ENCODE measurements at regions not wholly inside any gene's neighbourhood (a gene's known extent, or its start where the extent isn't known, plus 50 kb on each side); places are given as distances from the start of the nearest gene placed in this dataset.
"Not testable (repeated sequence)": the region's sequence is repeated elsewhere in the genome, so short reads cannot be mapped to it uniquely, and the experiment has no call there.

- no peak for ATAC-seq
Measured at GRCh38 chr6:5896476-5897200, 110.1 kb downstream of the NRN1 start.

GRCh38 chr6:5894357-5894756 lies 112.4 kb downstream of the NRN1 start:
- no peak for ATAC-seq

GRCh38 chr6:5893295-5893694 lies 113.4 kb downstream of the NRN1 start:
- ATAC-seq, result no peak

- ATAC-seq, result no peak
Measured at GRCh38 chr6:5892669-5893068, 114.1 kb downstream of the NRN1 start.

- peak; percentile 38 to 51 for ATAC-seq
Measured at GRCh38 chr6:5878792-5879191, 127.9 kb downstream of the NRN1 start.

- no peak for ATAC-seq
Measured at GRCh38 chr6:5876076-5876475, 130.6 kb downstream of the NRN1 start.

GRCh38 chr6:5873976-5874375 lies 132.7 kb downstream of the NRN1 start:
- ATAC-seq, result not testable (repeated sequence)

GRCh38 chr6:5871296-5871695 lies 135.4 kb downstream of the NRN1 start:
- ATAC-seq, result peak; percentile 59 to 63

GRCh38 chr6:5869676-5870075 lies 137.0 kb downstream of the NRN1 start:
- ATAC-seq, result no peak

- no peak for ATAC-seq
Measured at GRCh38 chr6:5869261-5869660, 137.5 kb downstream of the NRN1 start.

- ATAC-seq, result peak; percentile 74 to 82
Measured at GRCh38 chr6:5866547-5867051, 140.1 kb downstream of the NRN1 start.

- peak in 1 of 2 donors; percentile 52 for ATAC-seq
Measured at GRCh38 chr6:5865506-5866031, 141.2 kb downstream of the NRN1 start.

- ATAC-seq, result no peak
Measured at GRCh38 chr6:5860849-5861248, 145.9 kb downstream of the NRN1 start.

GRCh38 chr6:5855787-5856470 lies 150.8 kb downstream of the NRN1 start:
- no peak for ATAC-seq

- no peak for ATAC-seq
Measured at GRCh38 chr6:5854899-5855298, 151.8 kb downstream of the NRN1 start.

GRCh38 chr6:5851261-5851757 lies 155.4 kb downstream of the NRN1 start:
- peak; percentile 97 to 98 for ATAC-seq

GRCh38 chr6:5850848-5851255 lies 155.9 kb downstream of the NRN1 start:
- peak; percentile 27 to 29 for ATAC-seq

GRCh38 chr6:5846889-5847288 lies 159.8 kb downstream of the NRN1 start:
- no peak for ATAC-seq

GRCh38 chr6:5846335-5846734 lies 160.4 kb downstream of the NRN1 start:
- ATAC-seq, result no peak

- ATAC-seq, result no peak
Measured at GRCh38 chr6:5843078-5843477, 163.6 kb downstream of the NRN1 start.

GRCh38 chr6:5840734-5841390 lies 165.9 kb downstream of the NRN1 start:
- no peak for ATAC-seq

- ATAC-seq, result no peak
Measured at GRCh38 chr6:5838656-5839396, 167.9 kb downstream of the NRN1 start.
